Activated CD8-positive, alpha-beta memory T cell treated with anti-CD3 and anti-CD28 coated beads for 24 hours (primary cell): ENCODE measurements at regions not wholly inside any gene's neighbourhood (a gene's known extent, or its start where the extent isn't known, plus 50 kb on each side); places are given as distances from the start of the nearest gene placed in this dataset.

Source experiments
- DNase-seq: peaks from one replicate; pipeline ENCODE4 v3.0.0-alpha.2; 2020

- DNase-seq: no peak
Measured at GRCh38 chr7:130881091-130881798, 147.2 kb upstream of the KLF14 start.

GRCh38 chr7:130881799-130882141 lies 147.8 kb upstream of the KLF14 start:
- DNase-seq: peak; percentile 58

- peak; percentile 59 for DNase-seq
Measured at GRCh38 chr7:130882396-130882795, 148.4 kb upstream of the KLF14 start.

- DNase-seq: peak; percentile 56
Measured at GRCh38 chr7:130883928-130884327, 149.9 kb upstream of the KLF14 start.

GRCh38 chr7:130884437-130885417 lies 150.7 kb upstream of the KLF14 start:
- peak; percentile 57 for DNase-seq

- DNase-seq: peak; percentile 64
Measured at GRCh38 chr7:130886438-130887135, 152.6 kb upstream of the KLF14 start.

GRCh38 chr7:130887182-130887956 lies 153.4 kb upstream of the KLF14 start:
- DNase-seq: peak; percentile 65

GRCh38 chr7:130887957-130888371 lies 154.0 kb upstream of the KLF14 start:
- DNase-seq: peak; percentile 64

GRCh38 chr7:130888468-130888867 lies 154.5 kb upstream of the KLF14 start:
- DNase-seq: peak; percentile 55

- DNase-seq: peak; percentile 61
Measured at GRCh38 chr7:130890176-130891020, 156.4 kb upstream of the KLF14 start.

- DNase-seq: peak; percentile 60
Measured at GRCh38 chr7:130891254-130892094, 157.5 kb upstream of the KLF14 start.

- peak; percentile 47 for DNase-seq
Measured at GRCh38 chr7:130893441-130893894, 159.5 kb upstream of the KLF14 start.

GRCh38 chr7:130894146-130894908 lies 160.3 kb upstream of the KLF14 start:
- peak; percentile 75 for DNase-seq

GRCh38 chr7:130894909-130895750 lies 161.1 kb upstream of the KLF14 start:
- peak; percentile 61 for DNase-seq

- peak; percentile 61 for DNase-seq
Measured at GRCh38 chr7:130896051-130896881, 162.3 kb upstream of the KLF14 start.

GRCh38 chr7:130896898-130897514 lies 163.0 kb upstream of the KLF14 start:
- peak; percentile 84 for DNase-seq
